Adrenal gland (tissue), 5 donors: ENCODE measurements at regions not wholly inside any gene's neighbourhood (a gene's known extent, or its start where the extent isn't known, plus 50 kb on each side); places are given as distances from the start of the nearest gene placed in this dataset.

Experiments used
- POLR2A ChIP-seq, 2 donors: fragments of 450-650 bp; IDR thresholded peaks; one replicate each; pipeline ENCODE4 v1.6.1; 2017; ENCODE audit warnings: antibody characterized with exemption in 2 of 2, mild to moderate bottlenecking in 2 of 2, moderate library complexity in 1 of 2
- TF ChIP-seq, protein P1 (sequence below), 6 experiments: fragments of 450-650 bp in 4 of 6; fragments of 200-600 bp in 2 of 6; sonication (generic) in 1 of 6; IDR thresholded peaks; 1 replicate in 5 of 6; 2 replicates in 1 of 6; pipeline versions ENCODE4 v1.5.1 to v1.8.0; 2016 to 2021; ENCODE audit warnings: antibody characterized with exemption in 6 of 6, mild to moderate bottlenecking in 2 of 6, moderate library complexity in 1 of 6
- donor health status: DM: no; HTN: no; CAD: no.

DNA sequence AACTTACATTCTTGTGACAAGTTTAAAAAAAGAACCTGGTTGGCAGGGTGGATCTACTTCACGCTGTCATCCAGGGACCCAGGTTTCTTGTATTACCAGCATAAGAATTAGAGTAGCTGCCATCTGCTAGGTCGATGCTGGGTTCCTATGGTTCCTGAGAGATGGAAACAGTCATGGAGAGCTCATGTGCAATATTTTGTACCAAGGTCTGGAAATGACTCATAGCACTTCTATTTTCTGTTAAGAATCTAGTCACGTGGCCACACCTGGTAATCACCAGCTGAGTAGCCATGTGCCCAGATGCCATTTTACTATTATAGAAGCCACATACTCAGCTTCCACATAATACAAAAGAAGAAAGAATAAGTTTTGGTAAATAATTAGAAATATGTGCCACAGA is 171.3 kb downstream of the CD83 start:
- TF ChIP-seq, protein P1, sequence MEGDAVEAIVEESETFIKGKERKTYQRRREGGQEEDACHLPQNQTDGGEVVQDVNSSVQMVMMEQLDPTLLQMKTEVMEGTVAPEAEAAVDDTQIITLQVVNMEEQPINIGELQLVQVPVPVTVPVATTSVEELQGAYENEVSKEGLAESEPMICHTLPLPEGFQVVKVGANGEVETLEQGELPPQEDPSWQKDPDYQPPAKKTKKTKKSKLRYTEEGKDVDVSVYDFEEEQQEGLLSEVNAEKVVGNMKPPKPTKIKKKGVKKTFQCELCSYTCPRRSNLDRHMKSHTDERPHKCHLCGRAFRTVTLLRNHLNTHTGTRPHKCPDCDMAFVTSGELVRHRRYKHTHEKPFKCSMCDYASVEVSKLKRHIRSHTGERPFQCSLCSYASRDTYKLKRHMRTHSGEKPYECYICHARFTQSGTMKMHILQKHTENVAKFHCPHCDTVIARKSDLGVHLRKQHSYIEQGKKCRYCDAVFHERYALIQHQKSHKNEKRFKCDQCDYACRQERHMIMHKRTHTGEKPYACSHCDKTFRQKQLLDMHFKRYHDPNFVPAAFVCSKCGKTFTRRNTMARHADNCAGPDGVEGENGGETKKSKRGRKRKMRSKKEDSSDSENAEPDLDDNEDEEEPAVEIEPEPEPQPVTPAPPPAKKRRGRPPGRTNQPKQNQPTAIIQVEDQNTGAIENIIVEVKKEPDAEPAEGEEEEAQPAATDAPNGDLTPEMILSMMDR (IDR thresholded peaks at IDR 0.05) = no peak
- TF ChIP-seq POLR2A (IDR thresholded peaks at IDR 0.05) = no peak
